ENCODE measurements at regions not wholly inside any gene's neighbourhood (a gene's known extent, or its start where the extent isn't known, plus 50 kb on each side); places are given as distances from the start of the nearest gene placed in this dataset.

DNA sequence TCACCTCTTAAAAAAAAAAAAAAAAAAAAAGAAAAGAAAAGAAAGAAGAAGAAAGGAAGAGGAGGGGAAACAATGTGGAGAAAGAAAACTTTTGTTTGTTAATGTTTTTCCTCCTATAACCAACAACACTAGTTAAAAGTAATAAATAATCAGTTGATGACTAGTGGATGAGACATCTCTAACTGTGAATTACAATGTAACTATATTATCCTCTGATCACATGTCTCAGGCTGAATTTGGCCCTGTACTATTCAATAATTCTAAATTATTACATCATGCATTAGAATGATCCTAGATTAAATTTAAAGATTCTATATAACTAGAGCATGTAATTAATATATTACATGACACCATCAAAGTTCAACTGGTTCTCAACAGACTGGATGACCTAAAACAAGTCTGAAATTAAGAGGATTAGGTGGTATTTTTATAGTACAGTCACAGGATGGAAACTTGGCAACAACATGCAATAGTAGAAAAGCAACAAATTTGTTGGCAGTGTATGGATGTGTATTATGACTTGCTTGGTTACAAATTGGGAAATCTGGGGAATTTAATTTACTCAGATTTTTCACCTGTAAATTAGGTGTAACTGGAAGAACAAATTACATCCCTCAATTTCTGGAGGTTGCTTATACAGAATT, 269.3 kb upstream of the SETBP1 start:
- no peak for TF ChIP-seq CTCF (IDR thresholded peaks at IDR 0.05; ENCODE audit: borderline replicate concordance, control extremely low read depth, extremely low read depth, insufficient read depth, missing control alignments)
- in situ Hi-C loops (cut with MboI; ENCODE audit: low sequenced_read_pairs, unreplicated experiment): no loop called here
- no peak for DNase-seq (ENCODE audit: low spot score)

- DNase-seq (ENCODE audit: low spot score): no peak
- TF ChIP-seq CTCF (IDR thresholded peaks at IDR 0.05; ENCODE audit: borderline replicate concordance, control extremely low read depth, extremely low read depth, insufficient read depth, missing control alignments): no peak
- in situ Hi-C loops (cut with MboI; ENCODE audit: low sequenced_read_pairs, unreplicated experiment): no loop called here
Measured at GRCh38 chr18:44411976-44412375, 268.7 kb upstream of the SETBP1 start.

GRCh38 chr18:44423814-44424644, 256.7 kb upstream of the SETBP1 start:
- no peak for DNase-seq (ENCODE audit: low spot score)
- in situ Hi-C loops (cut with MboI; ENCODE audit: low sequenced_read_pairs, unreplicated experiment): no loop called here
- no peak for TF ChIP-seq CTCF (IDR thresholded peaks at IDR 0.05; ENCODE audit: borderline replicate concordance, control extremely low read depth, extremely low read depth, insufficient read depth, missing control alignments)

DNA sequence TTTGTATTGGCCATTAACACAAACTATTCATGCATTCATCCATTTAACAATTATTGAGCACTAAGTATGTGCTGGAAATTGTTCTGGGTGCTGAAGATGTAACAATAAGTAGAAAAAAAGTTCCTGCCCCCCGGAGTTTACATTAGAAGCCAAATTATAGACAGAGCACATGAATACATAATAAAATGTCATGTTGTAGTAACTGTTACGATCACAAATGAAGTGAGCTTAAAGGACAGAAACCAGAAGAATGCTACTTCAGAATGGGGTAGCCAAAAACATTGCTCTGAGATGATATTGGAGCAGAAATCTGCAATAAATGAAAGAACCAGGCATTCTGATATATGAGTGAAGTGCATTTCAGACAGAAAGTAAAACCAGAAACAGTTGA, 256.0 kb upstream of the SETBP1 start:
- no peak for DNase-seq (ENCODE audit: low spot score)
- in situ Hi-C loops (cut with MboI; ENCODE audit: low sequenced_read_pairs, unreplicated experiment): no loop called here
- no peak for TF ChIP-seq CTCF (IDR thresholded peaks at IDR 0.05; ENCODE audit: borderline replicate concordance, control extremely low read depth, extremely low read depth, insufficient read depth, missing control alignments)

DNA sequence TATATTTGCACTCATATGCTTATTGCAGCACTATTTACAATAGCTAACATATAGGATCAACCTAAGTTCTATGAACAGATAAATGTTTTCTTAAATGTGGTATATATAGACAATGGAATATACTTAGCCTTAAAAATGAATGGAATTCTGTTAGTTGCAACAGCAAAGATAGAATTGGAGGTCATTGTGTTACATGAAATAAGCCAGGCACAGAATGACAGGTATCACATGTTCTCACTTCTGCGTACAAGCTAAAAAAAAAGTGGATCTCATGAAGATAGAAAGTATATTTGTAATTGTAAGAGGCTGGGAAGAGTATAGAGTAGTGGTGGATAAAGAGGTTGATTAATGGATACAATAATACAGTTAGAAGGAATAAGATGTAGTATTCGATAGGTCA, 255.5 kb upstream of the SETBP1 start:
- TF ChIP-seq CTCF (IDR thresholded peaks at IDR 0.05; ENCODE audit: borderline replicate concordance, control extremely low read depth, extremely low read depth, insufficient read depth, missing control alignments): no peak
- in situ Hi-C loops (cut with MboI; ENCODE audit: low sequenced_read_pairs, unreplicated experiment): no loop called here
- DNase-seq (ENCODE audit: low spot score): no peak

DNA sequence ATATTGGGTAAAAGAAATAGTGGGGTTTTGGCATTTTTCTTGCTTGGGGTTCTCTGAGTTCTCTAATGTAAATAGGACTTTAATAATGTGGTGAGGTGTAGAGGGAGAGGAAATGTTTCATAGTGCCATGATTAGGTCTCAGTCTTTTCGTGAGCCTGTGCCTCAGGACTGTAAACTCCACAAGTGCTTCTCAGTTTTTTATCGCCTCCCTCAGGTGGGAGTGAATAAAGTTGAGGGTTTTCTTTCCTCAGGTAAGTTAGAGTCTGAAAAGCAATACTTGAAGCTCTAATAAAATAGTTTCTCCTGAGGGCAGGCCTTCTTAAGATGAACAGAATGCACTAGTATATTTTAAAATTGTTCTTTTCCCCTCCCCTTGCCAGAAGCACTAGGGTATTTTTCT, 243.1 kb upstream of the SETBP1 start:
- in situ Hi-C loops (cut with MboI; ENCODE audit: low sequenced_read_pairs, unreplicated experiment): no loop called here

More for the DNA sequence above, 243.1 kb upstream of the SETBP1 start:
- no peak for TF ChIP-seq CTCF (IDR thresholded peaks at IDR 0.05; ENCODE audit: borderline replicate concordance, control extremely low read depth, extremely low read depth, insufficient read depth, missing control alignments)
- DNase-seq (ENCODE audit: low spot score): no peak
